ENCODE measurements at regions not wholly inside any gene's neighbourhood (a gene's known extent, or its start where the extent isn't known, plus 50 kb on each side); places are given as distances from the start of the nearest gene placed in this dataset.

DNA sequence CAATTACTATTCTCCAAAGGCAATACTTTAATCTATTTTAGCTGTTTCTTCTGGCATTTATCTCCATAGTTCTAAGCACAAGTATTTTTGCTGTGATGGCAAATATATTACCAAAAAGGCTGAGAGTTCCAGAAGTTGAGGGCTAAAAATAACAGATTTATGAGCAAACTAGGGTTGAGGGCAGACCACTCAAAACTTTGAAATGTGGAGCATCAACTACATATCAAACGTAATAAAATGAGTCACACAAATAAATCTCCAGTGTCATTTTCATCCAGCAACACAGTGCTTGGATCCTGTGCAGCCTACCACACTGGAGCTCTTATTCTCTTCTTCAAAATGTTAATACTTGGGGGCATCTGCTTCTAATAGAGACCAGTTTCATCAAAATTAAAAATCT, 163.9 kb downstream of the HS3ST1 start:
- DNase-seq = no peak

DNA sequence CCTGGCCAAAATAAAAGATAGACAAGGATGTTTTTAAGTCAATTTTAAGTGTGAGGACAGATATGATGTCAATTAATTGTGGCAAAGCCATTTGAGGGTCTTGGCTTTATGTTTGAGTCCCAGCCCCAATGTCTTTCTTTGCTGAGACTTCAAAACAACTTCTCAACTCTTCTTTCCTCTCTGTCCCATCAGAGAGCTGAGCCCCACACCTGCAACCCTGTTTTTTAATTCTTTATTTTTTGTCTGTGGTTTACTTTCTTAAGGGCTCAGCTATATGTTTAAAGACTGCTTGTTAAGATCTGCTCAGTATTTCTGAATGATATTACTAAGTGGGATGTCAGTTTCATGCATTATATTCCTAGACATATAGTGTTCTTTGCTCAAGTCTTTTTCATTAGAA, 164.3 kb downstream of the HS3ST1 start:
- no peak for DNase-seq

DNA sequence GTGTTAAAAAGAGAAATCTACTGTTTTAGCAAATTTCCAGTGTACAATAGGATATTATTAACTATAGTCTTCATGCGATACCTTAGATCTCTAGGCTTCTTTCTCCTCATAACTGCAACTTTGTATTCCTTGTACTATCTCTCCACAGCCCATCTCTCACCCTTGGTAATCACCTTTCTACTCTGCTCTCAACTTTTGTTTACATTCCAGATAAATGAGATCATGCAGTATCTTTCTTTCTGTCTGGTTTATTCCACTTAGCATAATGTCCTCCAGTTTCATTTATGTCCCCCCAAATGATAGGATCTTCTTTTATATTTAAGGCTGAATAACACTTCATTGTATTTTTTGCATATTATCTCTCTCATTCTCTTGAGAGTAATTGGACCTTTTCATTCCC, 165.5 kb downstream of the HS3ST1 start:
- no peak for DNase-seq

DNA sequence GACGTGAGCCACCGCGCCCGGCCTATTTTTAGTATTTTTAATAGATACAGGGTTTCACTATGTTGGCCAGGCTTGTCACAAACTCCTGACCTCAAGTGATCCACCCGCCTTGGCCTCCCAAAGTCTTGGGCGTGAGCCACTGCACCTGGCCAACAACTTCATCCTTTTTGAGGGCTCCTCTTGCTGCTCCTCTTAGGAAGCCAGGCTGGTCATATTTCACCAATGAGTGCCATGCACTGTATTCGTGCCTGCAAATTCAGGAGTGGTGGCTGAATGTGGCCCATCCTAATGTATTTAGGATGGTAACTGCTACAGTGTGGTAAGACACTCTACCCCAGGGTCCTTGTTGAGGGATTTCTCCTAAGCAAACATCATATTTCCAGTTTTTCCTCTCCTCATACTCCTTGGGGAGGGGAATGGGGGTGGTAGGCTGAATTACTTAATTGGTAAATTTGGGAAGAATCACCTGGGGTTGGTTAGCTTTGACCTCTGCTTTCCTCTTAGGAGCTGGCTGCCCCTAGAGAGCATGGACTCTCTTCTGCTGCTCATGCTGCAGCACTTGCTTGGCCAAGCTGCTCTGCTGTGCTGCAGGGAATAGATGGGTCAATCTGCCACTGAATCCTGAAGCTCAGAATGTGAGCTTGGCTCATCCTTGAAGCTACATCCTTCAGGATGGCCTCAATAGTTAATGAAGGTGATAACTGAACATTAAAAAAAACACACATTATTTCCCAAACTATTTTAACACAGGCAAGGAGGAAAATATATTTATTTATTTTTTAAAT, 167.4 kb downstream of the HS3ST1 start:
- DNase-seq = no peak

DNA sequence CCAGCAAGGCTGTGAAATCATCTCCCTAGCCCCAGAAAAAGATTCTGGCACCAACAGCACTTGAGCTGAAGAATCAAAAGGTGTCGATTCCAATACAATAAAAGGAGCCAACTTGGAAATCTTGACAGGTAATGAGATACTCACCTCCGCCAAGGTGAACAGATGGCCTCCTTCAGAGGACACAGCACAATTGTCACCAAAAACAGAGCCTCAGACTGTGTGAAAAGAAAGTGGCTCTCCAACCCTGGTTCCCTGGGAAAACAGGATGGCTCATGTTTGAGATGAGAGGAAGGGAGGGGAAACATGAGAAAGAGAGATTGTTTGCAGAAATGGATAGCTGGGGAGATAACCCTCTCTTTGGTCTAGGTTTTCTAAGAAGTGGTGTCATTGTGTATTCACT, 168.9 kb downstream of the HS3ST1 start:
- DNase-seq = no peak

DNA sequence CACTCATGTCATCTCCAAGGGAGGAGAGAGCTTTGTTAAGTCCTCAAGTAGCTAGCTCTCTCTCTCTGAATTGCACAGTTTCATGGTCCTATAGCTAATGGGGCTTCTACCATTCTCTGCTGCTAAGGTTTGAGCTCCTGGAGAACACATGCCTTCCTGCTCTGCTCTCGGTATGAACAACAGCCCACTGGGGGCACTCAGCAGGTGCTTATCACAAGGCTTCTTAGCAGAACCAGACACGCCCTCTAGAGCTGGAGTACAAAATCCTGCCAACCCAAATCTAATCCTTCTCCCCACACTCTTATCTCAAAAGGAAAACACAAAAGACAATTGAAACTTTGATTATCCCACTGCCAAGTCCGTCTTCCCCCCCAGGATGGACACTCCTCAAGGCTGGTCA, 176.5 kb downstream of the HS3ST1 start:
- DNase-seq = no peak

DNA sequence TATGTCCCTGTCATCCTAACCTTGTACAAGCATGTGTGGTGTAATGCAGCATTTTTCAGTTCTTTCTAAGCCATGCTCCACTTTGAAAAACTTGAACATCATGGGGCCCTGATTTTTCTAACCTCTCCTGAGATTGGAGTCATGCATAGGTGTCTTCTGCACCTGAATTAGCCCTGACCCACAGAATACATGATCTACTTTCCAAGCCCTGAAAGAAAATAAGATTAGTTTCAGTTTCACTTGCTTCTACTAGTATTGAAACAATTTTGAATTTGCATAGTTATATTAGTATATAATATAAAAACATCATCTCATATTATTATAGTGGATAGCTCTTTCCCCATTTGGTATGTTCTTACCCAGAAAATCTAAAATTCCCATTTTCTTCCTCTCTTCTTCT, 178.2 kb downstream of the HS3ST1 start:
- no peak for DNase-seq

DNA sequence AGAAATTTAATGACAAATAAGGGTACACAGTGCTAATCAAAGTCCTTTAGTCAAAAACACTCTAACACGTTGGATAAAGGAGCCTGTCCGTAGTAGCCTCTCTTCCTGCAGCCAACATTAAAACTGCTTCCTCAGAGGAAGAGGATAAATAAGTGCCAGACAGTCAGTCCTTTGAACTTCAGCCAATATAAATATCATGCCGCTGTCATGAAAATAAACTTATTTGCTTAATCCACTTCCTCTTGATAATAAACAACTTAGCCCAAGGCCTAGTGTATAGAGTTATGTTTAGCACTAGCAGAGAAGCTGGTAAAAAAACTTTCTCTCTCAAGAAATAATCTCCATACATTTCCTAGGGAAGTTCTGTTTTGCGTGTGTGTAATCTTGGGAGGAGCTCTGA, 196.7 kb downstream of the HS3ST1 start:
- DNase-seq = no peak

DNA sequence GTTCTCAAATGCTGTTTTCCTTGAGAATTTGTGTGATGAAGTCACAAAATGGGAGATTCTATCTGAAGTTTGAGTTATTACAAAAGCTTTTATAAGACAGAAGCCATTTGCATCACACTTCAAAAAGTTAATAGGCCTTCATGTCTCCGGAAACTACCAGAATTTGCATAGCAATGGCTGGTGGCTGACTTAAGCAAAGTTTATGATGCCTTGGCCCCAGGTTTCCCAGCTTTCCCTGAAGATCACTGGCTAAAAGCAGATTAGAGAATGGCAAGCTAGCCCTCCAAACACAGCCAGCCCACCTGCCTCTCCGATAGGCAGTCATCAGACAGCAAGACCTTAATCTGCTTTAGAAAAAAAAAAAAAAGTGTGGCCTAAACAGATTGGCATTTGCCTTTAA, 197.8 kb downstream of the HS3ST1 start:
- no peak for DNase-seq

DNA sequence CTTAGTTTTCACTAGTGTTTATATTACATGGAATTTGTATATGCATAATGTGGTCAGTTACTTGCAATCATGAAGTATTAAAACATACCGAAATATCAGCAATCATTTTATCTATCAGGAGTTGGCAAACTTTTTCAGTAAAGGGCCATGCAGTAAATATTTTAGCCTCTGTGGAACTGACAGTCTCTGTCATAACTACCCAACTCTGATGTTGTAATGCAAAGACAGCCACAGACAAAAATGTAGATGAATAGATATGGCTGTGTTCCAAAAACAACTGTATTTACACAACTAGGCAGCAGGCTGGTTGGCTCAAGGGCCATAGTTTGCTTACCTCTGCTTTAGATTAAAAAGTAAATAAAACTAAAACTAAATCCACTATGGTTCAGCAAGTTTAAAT, 200.2 kb downstream of the HS3ST1 start:
- no peak for DNase-seq

DNA sequence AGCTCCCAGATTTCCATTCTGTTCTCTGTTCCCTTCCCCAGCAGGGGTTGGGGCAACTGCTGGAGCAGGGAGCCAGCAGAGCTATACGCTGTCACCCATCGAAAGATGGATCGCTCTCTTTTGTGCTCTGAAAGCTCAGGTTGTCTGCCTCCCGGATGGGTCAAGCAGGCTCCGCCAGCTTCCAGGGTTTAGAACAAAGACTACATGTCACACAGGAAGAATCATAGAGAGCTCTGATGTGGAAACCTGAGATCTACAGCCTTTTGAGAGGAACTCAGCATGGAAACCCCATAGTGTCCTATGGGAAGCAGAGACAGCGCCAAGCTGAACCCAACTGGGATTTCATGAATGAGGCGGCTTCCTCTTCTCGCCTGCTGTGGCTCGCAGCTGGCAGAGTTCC, 205.4 kb downstream of the HS3ST1 start:
- DNase-seq = peak; percentile 94

DNA sequence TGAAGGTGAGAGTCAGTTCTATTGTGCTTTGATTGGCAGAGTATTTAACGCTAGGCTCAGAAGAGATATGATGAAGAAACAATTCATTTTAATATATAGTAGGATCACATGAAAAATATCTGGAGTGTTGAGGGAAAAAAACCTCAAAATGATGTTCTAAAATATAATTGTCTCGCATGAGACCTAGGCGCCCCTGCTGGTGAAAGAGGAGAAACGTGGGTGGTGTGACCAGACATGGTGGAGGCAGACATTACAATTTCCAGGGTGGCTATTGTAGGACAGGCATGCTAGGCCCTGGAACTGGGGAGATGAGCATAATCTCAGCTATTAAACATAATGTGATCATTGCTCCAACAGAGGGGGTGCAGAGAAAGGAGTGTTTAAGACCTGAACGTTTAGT, 210.0 kb downstream of the HS3ST1 start:
- DNase-seq = no peak

DNA sequence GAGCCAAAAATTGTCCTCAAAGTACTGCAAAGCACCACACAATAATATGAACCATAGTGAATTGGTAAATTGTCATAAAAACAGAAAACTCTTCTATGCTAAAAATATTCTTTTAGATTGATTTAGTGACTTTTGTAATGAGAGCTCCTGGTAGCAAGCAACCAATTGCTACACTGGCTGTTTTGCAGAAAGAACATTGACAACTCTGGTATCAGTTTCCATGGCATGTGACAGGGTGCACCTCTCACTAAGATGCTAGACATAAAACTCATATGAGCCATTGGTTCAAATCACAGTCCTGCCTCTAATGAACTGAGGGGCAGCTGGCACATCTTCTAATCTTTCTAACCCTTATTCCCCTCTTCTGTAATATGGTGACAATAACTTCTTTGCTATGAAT, 212.2 kb downstream of the HS3ST1 start:
- no peak for DNase-seq

DNA sequence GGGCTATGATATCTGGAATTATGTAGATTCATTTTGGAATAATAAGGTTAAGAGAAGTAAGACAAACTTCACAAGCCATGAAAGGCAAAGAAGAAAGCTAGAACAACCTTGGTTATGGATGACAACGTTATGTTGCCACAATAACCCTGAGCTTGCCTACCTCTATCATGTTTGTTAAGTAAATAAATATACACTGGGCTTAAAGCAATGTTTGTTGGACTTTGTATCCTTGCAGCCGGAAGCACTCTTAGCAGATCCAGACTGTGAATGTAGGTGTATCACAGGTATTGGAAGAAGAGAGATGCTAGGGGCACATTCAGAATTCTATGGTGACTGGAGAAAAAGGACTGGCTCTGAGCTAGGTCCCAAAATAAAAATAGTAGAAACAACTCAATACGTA, 214.4 kb downstream of the HS3ST1 start:
- no peak for DNase-seq

DNA sequence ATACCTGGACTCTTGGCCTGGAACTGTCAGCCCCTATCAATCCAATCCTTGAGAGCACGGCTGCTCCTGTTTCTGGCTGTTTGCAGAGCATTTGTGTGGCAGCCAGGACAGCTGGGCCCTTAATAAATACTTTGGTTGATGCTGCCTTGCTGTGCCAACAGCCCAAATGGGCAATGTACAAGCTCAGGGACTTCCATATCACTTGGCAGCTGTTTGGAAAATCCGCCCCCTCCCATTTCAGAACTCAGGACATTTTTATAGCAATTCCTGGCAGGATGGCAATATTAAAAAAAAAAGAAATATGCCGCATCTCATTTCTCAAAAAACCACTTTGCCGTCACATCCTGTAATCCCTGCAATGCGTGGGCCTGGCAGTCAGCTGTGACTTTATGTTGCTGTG, 218.9 kb downstream of the HS3ST1 start:
- DNase-seq = no peak

DNA sequence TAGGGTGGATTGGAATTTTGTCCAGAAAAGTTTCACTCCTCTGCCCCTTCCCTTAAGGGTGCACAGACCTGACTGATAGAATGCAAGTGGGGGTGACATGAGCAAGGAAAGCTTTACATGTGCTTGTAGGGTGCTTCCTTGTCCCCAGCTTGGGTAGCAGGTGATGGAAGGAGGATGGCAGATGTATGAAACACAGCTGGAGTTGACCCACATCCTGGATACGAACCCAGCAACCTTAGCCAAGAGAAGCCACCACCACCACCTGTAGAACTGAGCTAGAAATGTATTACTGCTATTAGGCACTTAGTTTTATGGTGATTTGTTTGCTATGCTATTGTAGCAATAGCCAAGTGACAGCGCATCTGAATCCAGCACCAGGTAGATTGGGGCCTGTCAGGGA, 227.4 kb downstream of the HS3ST1 start:
- DNase-seq = no peak

DNA sequence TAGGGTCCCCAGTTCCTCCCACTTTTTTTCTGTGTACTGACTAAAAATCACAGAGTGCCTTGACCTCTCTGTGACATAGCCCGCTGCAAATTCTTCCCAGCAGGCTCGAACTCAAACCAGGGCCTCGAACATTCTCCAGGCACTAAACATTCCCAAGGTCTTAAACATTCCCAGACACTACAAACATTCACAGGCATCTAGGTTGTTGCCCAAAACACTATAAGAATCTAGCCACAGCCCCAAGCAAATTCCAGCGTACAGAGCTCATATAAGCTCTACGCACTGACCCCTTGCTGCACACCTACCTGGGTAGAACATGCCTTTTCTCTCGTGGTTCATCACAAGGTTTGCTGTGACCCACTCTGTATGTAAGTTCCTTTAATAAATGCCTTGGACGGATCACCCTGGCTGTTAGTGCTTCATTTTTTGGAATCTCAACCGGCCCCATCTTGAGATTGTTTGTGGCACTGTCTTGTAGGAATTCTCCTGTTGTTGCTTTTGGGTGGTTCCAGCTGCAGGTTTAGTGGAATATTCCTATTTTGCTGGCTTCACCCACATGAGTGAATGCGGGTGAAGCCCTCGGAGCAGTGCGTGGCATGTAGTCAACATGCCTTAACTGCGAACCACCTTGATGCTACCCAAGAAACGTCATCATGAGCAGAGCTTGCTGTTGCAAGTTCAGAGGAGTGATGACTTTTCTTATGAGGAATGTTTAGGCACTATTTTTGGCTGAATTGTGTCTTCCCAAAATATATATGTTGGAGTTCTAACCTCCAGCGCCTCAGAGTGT, 230.0 kb downstream of the HS3ST1 start:
- no peak for DNase-seq

DNA sequence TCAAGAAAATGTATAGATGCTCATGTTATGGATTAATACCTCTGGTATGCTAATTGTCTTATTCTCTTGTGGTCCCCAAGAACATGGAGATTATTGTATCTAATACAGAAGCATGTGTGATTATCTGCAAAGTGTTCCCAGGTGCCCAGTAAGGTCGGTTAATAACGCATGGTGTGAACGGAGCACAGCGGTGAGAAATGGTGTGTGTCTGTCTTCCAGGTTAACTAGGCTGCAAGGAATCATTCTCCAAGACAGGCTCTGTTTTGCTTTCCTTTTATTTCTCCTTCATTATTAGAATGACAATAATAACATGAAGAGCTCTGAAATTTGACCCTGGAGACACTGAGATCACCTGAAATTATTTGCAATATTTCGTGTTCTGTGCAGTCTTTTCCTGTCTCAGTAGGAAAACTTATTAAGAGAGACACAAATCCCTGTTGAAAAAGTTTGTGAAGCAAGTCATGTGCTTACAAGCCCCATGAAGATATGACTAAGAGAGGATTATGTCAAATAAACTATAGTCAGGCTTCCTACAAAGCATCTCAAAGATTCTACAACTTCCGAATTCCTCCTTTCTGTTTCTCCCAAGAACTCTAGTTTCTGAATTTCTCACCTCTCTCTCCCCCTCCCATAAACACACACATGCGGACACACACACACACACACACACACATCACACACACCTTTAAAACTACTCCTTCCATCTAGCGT, 230.9 kb downstream of the HS3ST1 start:
- no peak for DNase-seq

DNA sequence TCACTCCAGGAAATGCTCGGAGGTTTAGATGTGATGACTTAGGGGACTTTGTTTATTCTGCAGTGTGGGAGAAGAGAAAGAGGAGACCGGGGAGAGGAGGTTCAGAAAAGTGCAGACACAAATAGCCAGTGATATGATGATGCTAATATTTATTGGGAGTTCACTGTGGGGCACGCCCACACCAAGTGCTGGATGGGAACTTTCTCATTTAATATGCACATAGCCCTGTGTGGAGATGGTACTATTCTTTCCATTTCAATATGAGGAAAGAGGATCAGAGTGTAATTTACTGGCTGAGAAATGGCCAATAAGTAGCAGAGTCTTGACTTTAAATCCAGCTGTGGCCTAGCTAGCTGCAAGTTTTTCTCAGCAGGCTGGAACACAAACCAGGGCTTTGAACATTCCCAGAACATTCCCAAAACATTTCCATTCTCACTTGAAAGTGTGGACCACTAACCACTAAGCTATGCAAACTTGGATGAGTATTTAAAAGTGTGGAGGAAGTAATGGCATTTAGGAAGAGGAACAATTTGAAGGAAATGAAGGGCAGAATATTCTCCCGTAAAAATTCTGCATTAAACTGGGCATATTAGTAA, 231.7 kb downstream of the HS3ST1 start:
- DNase-seq = no peak

DNA sequence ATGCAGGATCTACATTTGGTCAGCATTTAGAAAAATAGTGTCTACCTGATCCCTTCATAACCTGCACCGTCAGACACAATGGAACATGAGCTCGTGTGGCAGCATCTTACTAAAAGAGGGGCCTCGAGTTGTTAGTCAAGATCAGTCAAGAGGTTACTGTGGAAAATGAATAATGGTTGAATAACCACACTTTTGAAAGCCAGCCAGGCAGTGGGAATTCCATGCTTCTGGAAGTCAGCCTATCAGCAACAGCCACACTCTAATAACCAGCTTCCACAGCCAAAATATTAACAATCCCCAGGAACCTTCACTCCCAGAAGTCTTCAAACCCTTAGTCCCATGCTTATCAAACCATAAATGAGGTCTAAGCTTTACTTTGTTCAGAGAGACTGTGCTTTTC, 234.3 kb downstream of the HS3ST1 start:
- no peak for DNase-seq

DNA sequence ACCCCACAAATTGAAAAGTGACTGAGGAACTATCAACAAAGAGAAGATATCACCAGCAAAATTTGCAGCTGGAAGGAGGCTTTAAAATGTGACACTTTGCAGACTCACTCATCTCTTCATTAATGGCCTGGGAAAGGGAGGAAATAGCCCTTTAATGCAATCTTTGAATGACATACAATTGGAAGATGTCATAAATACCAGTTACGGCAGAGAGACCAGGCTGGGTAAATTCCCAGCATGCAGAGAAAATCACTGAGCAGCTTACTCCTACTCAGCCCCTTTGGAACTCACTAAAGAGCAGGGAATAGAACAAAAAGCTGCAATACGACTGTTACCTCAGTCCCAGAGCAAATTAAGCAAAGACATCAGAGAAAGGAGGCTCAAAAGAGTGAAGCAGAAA, 238.9 kb downstream of the HS3ST1 start:
- DNase-seq = no peak

DNA sequence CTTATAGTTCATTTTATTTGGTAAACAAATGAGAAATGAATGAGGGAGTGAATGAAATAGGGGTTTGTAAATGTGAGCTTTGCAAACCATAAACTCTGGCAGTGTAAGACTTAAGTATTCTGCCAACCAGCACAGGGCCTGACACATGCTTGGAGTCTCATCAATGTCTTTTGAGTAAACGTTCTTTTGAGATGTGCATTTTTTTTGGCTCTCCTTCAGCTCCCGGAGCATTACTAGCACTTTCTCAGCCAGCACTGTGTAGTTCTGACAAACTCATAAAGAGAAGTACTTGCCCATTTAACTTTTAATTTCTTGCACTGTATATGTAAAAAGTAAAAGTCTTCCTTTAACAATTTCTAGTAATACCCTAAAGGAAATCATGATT, 245.3 kb downstream of the HS3ST1 start:
- no peak for DNase-seq

DNA sequence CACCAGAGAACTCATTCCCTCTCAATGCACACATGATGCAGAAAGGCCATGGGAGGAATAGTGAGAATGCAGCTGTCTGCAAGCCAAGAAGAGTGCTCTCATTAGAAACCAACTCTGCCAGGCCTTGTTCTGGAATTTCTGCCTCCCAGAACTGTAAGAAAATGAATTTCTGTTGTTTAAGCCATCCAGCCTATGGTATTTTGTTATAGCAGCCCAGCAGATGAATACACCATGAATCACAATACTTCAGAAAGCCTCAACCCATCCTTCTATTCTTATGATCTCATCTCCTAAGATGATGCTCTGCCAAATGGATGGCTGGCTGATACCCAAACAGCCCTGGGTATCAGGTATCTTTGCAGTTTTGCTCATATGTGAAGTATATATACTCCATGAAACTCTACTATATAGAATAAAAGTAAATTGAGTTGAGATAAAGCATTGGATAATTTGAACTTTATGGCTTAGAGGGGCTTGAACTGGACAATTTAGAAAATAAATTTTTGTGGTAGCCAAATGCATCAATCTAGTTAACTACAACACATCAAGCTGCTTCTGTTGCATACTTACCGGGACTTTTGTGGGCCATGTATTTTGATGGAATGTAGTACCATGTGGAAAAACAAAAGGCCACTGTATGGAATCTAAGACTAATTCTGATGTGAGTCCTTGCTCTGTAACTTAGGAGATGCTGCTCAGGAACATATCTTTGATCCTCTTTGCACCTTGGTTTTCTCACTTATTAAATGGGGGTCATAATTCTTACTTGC, 245.9 kb downstream of the HS3ST1 start:
- no peak for DNase-seq
